A673 (cell line): ENCODE measurements at regions not wholly inside any gene's neighbourhood (a gene's known extent, or its start where the extent isn't known, plus 50 kb on each side); places are given as distances from the start of the nearest gene placed in this dataset.
"Not testable (repeated sequence)": the region's sequence is repeated elsewhere in the genome, so short reads cannot be mapped to it uniquely, and the experiment has no call there.

Experiments used
- BruUV-seq: library from RNA; stranded (reverse); fragments of 400-500 nt; replicated peaks from 2 replicates; lab custom pipeline; 2021; lab: Mats Ljungman, UMichigan
- CTCF ChIA-PET: fragments of 300-600 bp; sonication (Branson Sonifier 250); formaldehyde crosslinking; loops from one replicate; lab custom pipeline; 2022; ENCODE audit warnings: antibody characterized with exemption; lab: Charles Lee
- POLR2A ChIA-PET: fragments of 300-600 bp; sonication (Branson Sonifier 250); formaldehyde crosslinking; loops from one replicate; lab custom pipeline; 2022; ENCODE audit warnings: antibody characterized with exemption; ENCODE audit not compliant: low non-redundant PET; lab: Charles Lee
- DNase-seq: peaks from one replicate; pipeline ENCODE4 v3.0.0-alpha.2; 2015; ENCODE audit warnings: low spot score
- H3K27ac ChIP-seq: fragments of 200-600 bp; sonication (generic); 2 replicates; pipeline ENCODE4 v1.5.1; 2016; ENCODE audit warnings: mixed run types, low read depth, mild to moderate bottlenecking, mixed read lengths, antibody characterized with exemption, low read length; ENCODE audit not compliant: poor library complexity, severe bottlenecking
- H3K27me3 ChIP-seq: fragments of 200-600 bp; sonication (generic); replicated peaks from 2 replicates; pipeline ENCODE4 v1.6.1; 2017; ENCODE audit warnings: mixed run types, low read depth, mild to moderate bottlenecking, mixed read lengths, antibody characterized with exemption, low read length; ENCODE audit not compliant: insufficient read depth, poor library complexity
- H3K36me3 ChIP-seq: fragments of 200-600 bp; sonication (generic); 2 replicates; pipeline ENCODE4 v1.6.1; 2016; ENCODE audit warnings: mixed run types, mild to moderate bottlenecking, mixed read lengths, antibody characterized with exemption, low read length; ENCODE audit not compliant: insufficient read depth, poor library complexity, severe bottlenecking
- H3K4me1 ChIP-seq: fragments of 200-600 bp; sonication (generic); 2 replicates; pipeline ENCODE4 v1.6.1; 2017; ENCODE audit warnings: mixed run types, mild to moderate bottlenecking, mixed read lengths, antibody characterized with exemption, low read length; ENCODE audit not compliant: insufficient read depth, poor library complexity, severe bottlenecking
- H3K4me3 ChIP-seq: fragments of 200-600 bp; sonication (generic); 2 replicates; pipeline ENCODE4 v1.5.1; 2016; ENCODE audit warnings: low read depth, mixed run types, mild to moderate bottlenecking, mixed read lengths, low read length; ENCODE audit not compliant: poor library complexity, severe bottlenecking
- H3K9me3 ChIP-seq: fragments of 200-600 bp; sonication (generic); 2 replicates; pipeline ENCODE4 v1.6.1; 2016; ENCODE audit warnings: mixed run types, low read depth, mild to moderate bottlenecking, mixed read lengths, antibody characterized with exemption, low read length; ENCODE audit not compliant: poor library complexity, severe bottlenecking
- EZH2 ChIP-seq: fragments of 200-600 bp; sonication (generic); IDR thresholded peaks from 2 replicates; pipeline ENCODE4 v1.6.1; 2017; ENCODE audit warnings: borderline replicate concordance, low read depth, mild to moderate bottlenecking, mixed read lengths, antibody characterized with exemption, low read length; ENCODE audit not compliant: poor library complexity, severe bottlenecking
- intact Hi-C: fragments of 100-400 bp; cut with micrococcal nuclease; formaldehyde crosslinking; loops from one replicate; pipeline ENCODE4 v1.10.0; 2022; ENCODE audit not compliant: unreplicated experiment
- TF ChIP-seq, protein P1 (sequence below): fragments of 300-800, 200-600 bp; sonication (generic); conservative IDR thresholded peaks from 2 replicates; pipeline ENCODE4 v1.5.1; 2017; ENCODE audit warnings: low read depth, mild to moderate bottlenecking, antibody characterized with exemption, low read length, moderate library complexity, mixed read lengths

DNA sequence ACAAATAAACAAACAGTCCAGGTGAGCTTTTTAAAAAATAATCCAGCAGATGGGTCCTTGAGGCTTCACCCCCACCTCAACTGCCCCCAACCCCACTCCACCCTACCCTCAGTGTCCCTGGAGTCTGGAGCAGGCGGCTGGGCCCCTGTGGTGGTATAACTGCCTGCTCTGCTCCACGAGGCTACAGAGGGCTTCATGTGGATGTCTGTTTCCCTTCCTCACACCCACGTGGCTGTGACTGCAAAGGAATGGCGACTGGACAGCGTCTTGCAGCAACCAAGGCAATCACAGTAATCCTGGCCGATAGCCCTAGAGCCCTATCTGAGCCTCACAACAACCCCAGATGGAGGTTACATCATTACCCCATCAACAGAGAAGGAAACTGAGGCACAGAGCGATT is 76.5 kb downstream of the SLC2A10 start:
- BruUV-seq: no TSS peak
- CTCF ChIA-PET: no interaction called here
- TF ChIP-seq, protein P1, sequence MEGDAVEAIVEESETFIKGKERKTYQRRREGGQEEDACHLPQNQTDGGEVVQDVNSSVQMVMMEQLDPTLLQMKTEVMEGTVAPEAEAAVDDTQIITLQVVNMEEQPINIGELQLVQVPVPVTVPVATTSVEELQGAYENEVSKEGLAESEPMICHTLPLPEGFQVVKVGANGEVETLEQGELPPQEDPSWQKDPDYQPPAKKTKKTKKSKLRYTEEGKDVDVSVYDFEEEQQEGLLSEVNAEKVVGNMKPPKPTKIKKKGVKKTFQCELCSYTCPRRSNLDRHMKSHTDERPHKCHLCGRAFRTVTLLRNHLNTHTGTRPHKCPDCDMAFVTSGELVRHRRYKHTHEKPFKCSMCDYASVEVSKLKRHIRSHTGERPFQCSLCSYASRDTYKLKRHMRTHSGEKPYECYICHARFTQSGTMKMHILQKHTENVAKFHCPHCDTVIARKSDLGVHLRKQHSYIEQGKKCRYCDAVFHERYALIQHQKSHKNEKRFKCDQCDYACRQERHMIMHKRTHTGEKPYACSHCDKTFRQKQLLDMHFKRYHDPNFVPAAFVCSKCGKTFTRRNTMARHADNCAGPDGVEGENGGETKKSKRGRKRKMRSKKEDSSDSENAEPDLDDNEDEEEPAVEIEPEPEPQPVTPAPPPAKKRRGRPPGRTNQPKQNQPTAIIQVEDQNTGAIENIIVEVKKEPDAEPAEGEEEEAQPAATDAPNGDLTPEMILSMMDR: no peak
- TF ChIP-seq EZH2: no peak
- intact Hi-C loops: loop anchor here (2.0 kb wide), 1 partner anchor 23 kb away; no protein-coding TSS in a partner anchor
- H3K4me3 ChIP-seq: no peak overlapping the region
- DNase-seq: no peak
- POLR2A ChIA-PET: no interaction called here
- H3K27ac ChIP-seq: no peak overlapping the region
- no peaks in the 10 kb centered on the region for H3K9me3 ChIP-seq
- H3K36me3 ChIP-seq: no peaks in the 10 kb centered on the region
- peaks cover 12% of the 10 kb centered on the region for H3K27me3 ChIP-seq
- no peaks in the 10 kb centered on the region for H3K4me1 ChIP-seq

DNA sequence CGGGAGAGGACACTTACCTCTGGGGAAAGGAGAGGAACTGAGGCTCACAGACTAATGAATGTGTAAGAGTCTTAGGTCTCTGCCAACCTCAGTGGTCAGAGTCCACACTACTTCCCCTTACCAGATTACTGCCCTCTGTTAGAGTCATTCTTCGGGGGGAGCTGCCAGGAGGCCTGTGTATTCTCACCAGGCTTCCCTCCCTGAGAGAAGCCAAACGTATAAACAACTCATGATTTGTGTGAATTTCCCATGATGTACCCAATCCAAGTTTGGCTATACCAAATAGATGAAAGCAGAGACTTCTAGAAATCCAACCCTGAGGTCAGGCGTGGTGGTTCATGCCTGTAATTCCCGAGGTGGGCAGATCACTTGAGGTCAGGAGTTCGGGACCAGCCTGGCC is 77.1 kb downstream of the SLC2A10 start:
- intact Hi-C loops: loop anchor here (2.0 kb wide), 1 partner anchor 24 kb away; no protein-coding TSS in a partner anchor
- BruUV-seq: no TSS peak
- CTCF ChIA-PET: no interaction called here
- H3K27me3 ChIP-seq: peaks cover 12% of the 10 kb centered on the region
- no peaks in the 10 kb centered on the region for H3K9me3 ChIP-seq
- DNase-seq: no peak
- TF ChIP-seq, protein P1: no peak
- TF ChIP-seq EZH2: no peak
- no peak overlapping the region for H3K27ac ChIP-seq
- POLR2A ChIA-PET: no interaction called here
- H3K36me3 ChIP-seq: no peaks in the 10 kb centered on the region
- no peak overlapping the region for H3K4me3 ChIP-seq
- H3K4me1 ChIP-seq: no peaks in the 10 kb centered on the region

DNA sequence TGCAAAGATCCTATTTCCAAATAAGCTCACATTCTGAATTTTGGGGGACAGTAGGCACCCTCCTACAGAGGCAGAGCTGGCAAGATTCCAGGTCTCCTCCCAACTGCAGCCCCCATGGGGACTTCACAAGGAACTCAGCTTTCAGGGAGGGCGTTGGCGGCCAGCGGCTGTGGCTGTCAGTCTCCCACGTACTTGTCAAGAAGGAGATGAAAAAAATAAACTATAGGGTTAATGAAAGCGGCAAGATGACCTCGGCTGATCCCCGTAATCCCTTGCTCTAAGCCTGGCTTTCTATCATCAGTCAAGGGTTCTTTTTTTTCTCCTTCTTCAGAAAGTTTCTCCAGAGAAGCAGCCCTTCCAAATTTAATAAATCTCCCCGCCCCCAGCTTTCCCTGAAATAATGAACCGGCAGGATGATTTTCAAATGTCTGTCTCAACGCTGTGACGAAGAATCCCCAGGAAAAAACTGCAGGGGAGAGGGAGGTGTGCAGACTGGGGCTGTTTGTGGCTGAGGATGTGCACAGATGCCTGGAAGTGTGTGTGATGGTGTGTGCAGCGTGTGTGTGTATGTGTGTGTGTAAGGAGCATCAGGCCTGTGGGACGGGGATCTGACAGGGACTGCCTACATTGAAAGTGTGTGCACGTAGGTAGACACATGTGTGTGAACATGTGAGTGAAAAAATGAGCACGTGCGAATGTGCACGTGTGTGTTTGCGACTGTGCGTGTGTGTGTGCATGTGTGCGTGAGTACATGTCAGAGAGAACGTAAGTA is 78.7 kb downstream of the SLC2A10 start:
- peaks cover 15% of the 10 kb centered on the region for H3K27me3 ChIP-seq
- TF ChIP-seq, protein P1: no peak
- TF ChIP-seq EZH2: no peak
- BruUV-seq: no TSS peak
- H3K36me3 ChIP-seq: no peaks in the 10 kb centered on the region
- no peak overlapping the region for H3K27ac ChIP-seq
- DNase-seq: peak; percentile 3
- intact Hi-C loops: loop anchor here (2.0 kb wide), 1 partner anchor 25 kb away; no protein-coding TSS in a partner anchor
- no peak overlapping the region for H3K4me3 ChIP-seq
- H3K9me3 ChIP-seq: no peaks in the 10 kb centered on the region
- H3K4me1 ChIP-seq: no peaks in the 10 kb centered on the region
- ChIA-PET POLR2A (no interaction called here), CTCF (no interaction called here)

DNA sequence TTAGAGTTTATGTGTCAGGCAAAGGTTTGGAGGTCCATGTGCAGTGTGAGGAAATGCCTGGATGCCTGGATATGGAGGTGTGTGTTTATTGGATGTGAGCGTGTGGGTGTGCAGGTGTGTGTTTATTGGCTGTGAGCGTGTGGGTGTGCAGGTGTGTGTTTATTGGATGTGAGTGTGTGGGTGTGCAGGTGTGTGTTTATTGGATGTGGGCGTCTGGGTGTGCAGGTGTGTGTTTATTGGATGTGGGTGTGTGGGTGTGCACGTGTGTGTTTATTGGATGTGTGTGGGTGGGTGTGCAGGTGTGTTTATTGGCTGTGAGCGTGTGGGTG is 79.3 kb downstream of the SLC2A10 start:
- H3K36me3 ChIP-seq, H3K9me3 ChIP-seq, H3K4me1 ChIP-seq, H3K4me3 ChIP-seq, DNase-seq, BruUV-seq, H3K27ac ChIP-seq, CTCF ChIA-PET, intact Hi-C loops, POLR2A ChIA-PET: not testable (repeated sequence)
- H3K27me3 ChIP-seq: peaks cover 15% of the 10 kb centered on the region
